ENCODE measurements at regions not wholly inside any gene's neighbourhood (a gene's known extent, or its start where the extent isn't known, plus 50 kb on each side); places are given as distances from the start of the nearest gene placed in this dataset.

- no peak for TF ChIP-seq FOXP2 (optimal IDR thresholded peaks at IDR 0.05; ENCODE audit: borderline replicate concordance, extremely low read depth, extremely low read length, insufficient read depth)
- TF ChIP-seq POLR2AphosphoS5 (IDR thresholded peaks at IDR 0.05; ENCODE audit: low read depth, low read length), result no peak
- TF ChIP-seq TAF1 (IDR thresholded peaks at IDR 0.05; ENCODE audit: borderline replicate concordance, insufficient read depth, low read length), result no peak
- TF ChIP-seq REST (IDR thresholded peaks at IDR 0.05; ENCODE audit: insufficient read depth in 1 of 2, low read depth in 2 of 2, low read length in 2 of 2), result no peak
- no peak for TF ChIP-seq SIN3A (IDR thresholded peaks at IDR 0.05; ENCODE audit: borderline replicate concordance, insufficient read depth, low read length)
Observed at GRCh38 chr10:80924063-80924952, 386.6 kb downstream of the SH2D4B start.

GRCh38 chr10:80927419-80928078 is 389.8 kb downstream of the SH2D4B start:
- TF ChIP-seq TAF1 (IDR thresholded peaks at IDR 0.05; ENCODE audit: borderline replicate concordance, insufficient read depth, low read length), result no peak
- no peak for TF ChIP-seq SIN3A (IDR thresholded peaks at IDR 0.05; ENCODE audit: borderline replicate concordance, insufficient read depth, low read length)
- no peak for TF ChIP-seq REST (IDR thresholded peaks at IDR 0.05; ENCODE audit: insufficient read depth in 1 of 2, low read depth in 2 of 2, low read length in 2 of 2)
- no peak for TF ChIP-seq POLR2AphosphoS5 (IDR thresholded peaks at IDR 0.05; ENCODE audit: low read depth, low read length)
- TF ChIP-seq FOXP2 (optimal IDR thresholded peaks at IDR 0.05; ENCODE audit: borderline replicate concordance, extremely low read depth, extremely low read length, insufficient read depth), result no peak

- no peak for TF ChIP-seq REST (IDR thresholded peaks at IDR 0.05; ENCODE audit: insufficient read depth in 1 of 2, low read depth in 2 of 2, low read length in 2 of 2)
- TF ChIP-seq FOXP2 (optimal IDR thresholded peaks at IDR 0.05; ENCODE audit: borderline replicate concordance, extremely low read depth, extremely low read length, insufficient read depth), result no peak
- no peak for TF ChIP-seq SIN3A (IDR thresholded peaks at IDR 0.05; ENCODE audit: borderline replicate concordance, insufficient read depth, low read length)
- TF ChIP-seq TAF1 (IDR thresholded peaks at IDR 0.05; ENCODE audit: borderline replicate concordance, insufficient read depth, low read length), result no peak
- TF ChIP-seq POLR2AphosphoS5 (IDR thresholded peaks at IDR 0.05; ENCODE audit: low read depth, low read length), result no peak
Observed at GRCh38 chr10:80938903-80939302, 401.2 kb downstream of the SH2D4B start.

GRCh38 chr10:80945264-80945880 is 407.7 kb downstream of the SH2D4B start:
- TF ChIP-seq TAF1 (IDR thresholded peaks at IDR 0.05; ENCODE audit: borderline replicate concordance, insufficient read depth, low read length) (no peak), FOXP2 (optimal IDR thresholded peaks at IDR 0.05; ENCODE audit: borderline replicate concordance, extremely low read depth, extremely low read length, insufficient read depth) (no peak), SIN3A (IDR thresholded peaks at IDR 0.05; ENCODE audit: borderline replicate concordance, insufficient read depth, low read length) (no peak), REST (IDR thresholded peaks at IDR 0.05; ENCODE audit: insufficient read depth in 1 of 2, low read depth in 2 of 2, low read length in 2 of 2) (no peak), POLR2AphosphoS5 (IDR thresholded peaks at IDR 0.05; ENCODE audit: low read depth, low read length) (no peak)

Measured in PFSK-1 (cell line).